OCI-LY1 (cell line): ENCODE measurements at regions not wholly inside any gene's neighbourhood (a gene's known extent, or its start where the extent isn't known, plus 50 kb on each side); places are given as distances from the start of the nearest gene placed in this dataset.

ENCODE experiments used
- EZH2 ChIP-seq: fragments of 200-600 bp; sonication (generic), shearing (Covaris generic); IDR thresholded peaks from 2 replicates; pipeline ENCODE4 v1.8.0; 2017; ENCODE audit warnings: borderline replicate concordance, mixed run types, mild to moderate bottlenecking, antibody characterized with exemption, low read length, moderate library complexity, mixed read lengths
- TF ChIP-seq, protein P1 (sequence below): fragments of 200-600 bp; sonication (generic), shearing (Covaris generic); IDR thresholded peaks from 2 replicates; pipeline ENCODE4 v1.5.1; 2017; ENCODE audit warnings: mild to moderate bottlenecking, antibody characterized with exemption, low read length, moderate library complexity, mixed read lengths

GRCh38 chr9:109619310-109619709, 121.2 kb upstream of the PTPN3 start:
- TF ChIP-seq, protein P1, sequence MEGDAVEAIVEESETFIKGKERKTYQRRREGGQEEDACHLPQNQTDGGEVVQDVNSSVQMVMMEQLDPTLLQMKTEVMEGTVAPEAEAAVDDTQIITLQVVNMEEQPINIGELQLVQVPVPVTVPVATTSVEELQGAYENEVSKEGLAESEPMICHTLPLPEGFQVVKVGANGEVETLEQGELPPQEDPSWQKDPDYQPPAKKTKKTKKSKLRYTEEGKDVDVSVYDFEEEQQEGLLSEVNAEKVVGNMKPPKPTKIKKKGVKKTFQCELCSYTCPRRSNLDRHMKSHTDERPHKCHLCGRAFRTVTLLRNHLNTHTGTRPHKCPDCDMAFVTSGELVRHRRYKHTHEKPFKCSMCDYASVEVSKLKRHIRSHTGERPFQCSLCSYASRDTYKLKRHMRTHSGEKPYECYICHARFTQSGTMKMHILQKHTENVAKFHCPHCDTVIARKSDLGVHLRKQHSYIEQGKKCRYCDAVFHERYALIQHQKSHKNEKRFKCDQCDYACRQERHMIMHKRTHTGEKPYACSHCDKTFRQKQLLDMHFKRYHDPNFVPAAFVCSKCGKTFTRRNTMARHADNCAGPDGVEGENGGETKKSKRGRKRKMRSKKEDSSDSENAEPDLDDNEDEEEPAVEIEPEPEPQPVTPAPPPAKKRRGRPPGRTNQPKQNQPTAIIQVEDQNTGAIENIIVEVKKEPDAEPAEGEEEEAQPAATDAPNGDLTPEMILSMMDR, result no peak
- TF ChIP-seq EZH2, result no peak
